Gastrocnemius medialis (tissue), 4 donors: ENCODE measurements at regions not wholly inside any gene's neighbourhood (a gene's known extent, or its start where the extent isn't known, plus 50 kb on each side); places are given as distances from the start of the nearest gene placed in this dataset.

Experiments
- ATAC-seq, 2 donors: fragments of 150-250 bp; one replicate each; pipeline ENCODE4 v1.9.1; 2016
- DNase-seq, 2 donors: peaks; one replicate each; pipeline ENCODE4 v3.0.0-alpha.2; 2019
- H3K27ac ChIP-seq, 4 donors: fragments of 200-600 bp; sonication (generic); 1 replicate in 1 of 4; 2 replicates in 3 of 4; pipeline ENCODE4 v1.5.1; 2016 to 2018; ENCODE audit warnings: mild to moderate bottlenecking in 2 of 4, moderate library complexity in 1 of 4
- H3K27me3 ChIP-seq, 3 donors: fragments of 200-600 bp; sonication (generic) in 2 of 3; 1 replicate in 1 of 3; 2 replicates in 2 of 3; pipeline versions ENCODE4 v1.5.1 to v1.6.0; 2016 to 2019; ENCODE audit warnings: mild to moderate bottlenecking in 1 of 3, moderate library complexity in 1 of 3
- H3K36me3 ChIP-seq, 2 donors: fragments of 200-600 bp; sonication (generic) in 1 of 2; one replicate each; pipeline ENCODE4 v1.5.1; 2017 to 2018
- H3K4me1 ChIP-seq, 2 donors: fragments of 200-600 bp; sonication (generic) in 1 of 2; one replicate each; pipeline ENCODE4 v1.5.1; 2016 to 2017; ENCODE audit warnings: mild to moderate bottlenecking in 2 of 2
- H3K4me3 ChIP-seq, 4 donors: fragments of 200-600 bp; sonication (generic) in 3 of 4; 1 replicate in 1 of 4; 2 replicates in 3 of 4; pipeline ENCODE4 v1.5.1; 2016 to 2019; ENCODE audit warnings: mild to moderate bottlenecking in 2 of 4
- H3K9me3 ChIP-seq, 3 donors: fragments of 200-600 bp; sonication (generic) in 2 of 3; 1 replicate in 1 of 3; 2 replicates in 2 of 3; pipeline ENCODE4 v1.5.1; 2016 to 2019
- CTCF ChIP-seq, 5 experiments: fragments of 450-650 bp in 3 of 5; fragments of 200-600 bp in 2 of 5; sonication (generic) in 2 of 5; IDR thresholded peaks in 4 of 5; conservative IDR thresholded peaks in 1 of 5; 1 replicate in 4 of 5; 2 replicates in 1 of 5; pipeline ENCODE4 v1.5.1; 2016 to 2019; ENCODE audit warnings: antibody characterized with exemption in 5 of 5, mild to moderate bottlenecking in 3 of 5, moderate library complexity in 3 of 5
- POLR2A ChIP-seq, 2 donors: fragments of 450-650 bp; IDR thresholded peaks; one replicate each; pipeline ENCODE4 v1.6.1; 2017; ENCODE audit warnings: antibody characterized with exemption in 2 of 2, mild to moderate bottlenecking in 2 of 2, moderate library complexity in 2 of 2
- in situ Hi-C, 4 donors: fragments of 200-750 bp; cut with MboI; loops; one replicate each; pipeline versions ENCODE4 v1.15.0 to v1.8.0; 2017; ENCODE audit warnings: low sequenced_read_pairs in 4 of 4
- intact Hi-C: fragments of 100-400 bp; cut with DNase I; formaldehyde crosslinking; loops from one replicate; pipeline ENCODE4 v1.15.1; 2023; ENCODE audit warnings: low total_unique reads

DNA sequence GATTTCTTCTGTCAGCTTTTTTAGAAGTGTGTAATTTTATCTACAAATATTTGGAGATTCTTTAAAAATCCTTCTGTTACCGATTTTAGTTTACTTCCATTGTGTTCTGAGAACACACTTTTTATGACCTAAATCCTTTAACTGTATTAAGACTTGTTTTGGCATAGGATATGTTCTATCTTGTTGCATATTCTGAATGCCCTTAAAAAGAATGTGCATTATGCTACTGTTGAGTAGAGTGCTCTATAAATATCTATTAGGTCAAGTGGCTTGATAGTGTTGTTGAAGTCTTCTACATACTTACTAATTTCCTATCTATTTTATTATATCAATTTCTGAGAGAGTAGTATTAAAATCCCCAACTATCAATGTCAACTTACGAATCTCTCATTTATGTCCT is 502.2 kb downstream of the MAFB start:
- ATAC-seq, result no peak

GRCh38 chr20:40181676-40182075 is 507.4 kb downstream of the MAFB start:
- intact Hi-C loops, result no loop called here

More for the DNA sequence above, 502.2 kb downstream of the MAFB start:
- Histone ChIP-seq H3K36me3 (no peaks in the 10 kb centered on the region), H3K4me3 (no peak overlapping the region), H3K9me3 (no peaks in the 10 kb centered on the region), H3K27me3 (no peaks in the 10 kb centered on the region), H3K4me1 (no peaks in the 10 kb centered on the region), H3K27ac (no peak overlapping the region)
- no peak for DNase-seq
- TF ChIP-seq CTCF (IDR thresholded peaks at IDR 0.05 in 4 of 5, conservative IDR thresholded peaks at IDR 0.05 in 1 of 5), result no peak
- in situ Hi-C loops (no loop called here), intact Hi-C loops (no loop called here)

GRCh38 chr20:40176098-40176841 is 512.8 kb downstream of the MAFB start:
- Histone ChIP-seq H3K4me1 (no peaks in the 10 kb centered on the region), H3K9me3 (no peaks in the 10 kb centered on the region), H3K4me3 (no peak overlapping the region), H3K27me3 (no peaks in the 10 kb centered on the region), H3K36me3 (no peaks in the 10 kb centered on the region), H3K27ac (no peak overlapping the region)
- no peak for ATAC-seq
- in situ Hi-C loops (no loop called here), intact Hi-C loops (no loop called here)
- TF ChIP-seq CTCF (IDR thresholded peaks at IDR 0.05 in 4 of 5, conservative IDR thresholded peaks at IDR 0.05 in 1 of 5) (no peak), POLR2A (IDR thresholded peaks at IDR 0.05) (no peak)
- DNase-seq, result no peak

More at GRCh38 chr20:40181676-40182075, 507.4 kb downstream of the MAFB start:
- no peak for DNase-seq
- in situ Hi-C loops, result no loop called here
- Histone ChIP-seq H3K27ac (no peak overlapping the region), H3K4me3 (no peak overlapping the region), H3K36me3 (no peaks in the 10 kb centered on the region), H3K27me3 (no peaks in the 10 kb centered on the region), H3K4me1 (no peaks in the 10 kb centered on the region), H3K9me3 (no peaks in the 10 kb centered on the region)
- ATAC-seq, result no peak
- TF ChIP-seq CTCF (IDR thresholded peaks at IDR 0.05 in 4 of 5, conservative IDR thresholded peaks at IDR 0.05 in 1 of 5), result no peak
- TF ChIP-seq POLR2A (IDR thresholded peaks at IDR 0.05), result no peak

DNA sequence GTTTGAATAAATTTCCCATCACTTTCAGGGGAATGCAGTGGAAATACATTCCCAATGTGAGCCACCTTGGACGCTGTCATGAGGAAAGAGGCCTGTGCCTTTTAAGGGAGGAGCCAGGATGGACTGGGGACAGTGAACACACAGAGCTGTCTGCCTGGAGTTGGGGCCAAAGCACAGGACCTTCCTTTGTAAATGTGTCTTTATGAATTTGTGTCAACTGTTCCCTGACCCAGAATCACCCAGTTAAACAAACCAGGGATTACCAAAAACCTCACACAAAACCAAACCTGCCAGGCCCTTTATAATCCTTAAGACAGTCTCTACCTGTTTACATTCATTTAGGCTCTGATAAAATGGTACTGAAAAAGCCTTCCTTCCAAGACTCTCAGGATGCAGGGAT is 513.7 kb downstream of the MAFB start:
- no peak overlapping the region for H3K4me3 ChIP-seq
- H3K9me3 ChIP-seq, result no peaks in the 10 kb centered on the region
- H3K36me3 ChIP-seq, result no peaks in the 10 kb centered on the region
- intact Hi-C loops (no loop called here), in situ Hi-C loops (no loop called here)
- DNase-seq (no peak), ATAC-seq (no peak)
- H3K27ac ChIP-seq, result no peak overlapping the region
- no peaks in the 10 kb centered on the region for H3K27me3 ChIP-seq
- no peaks in the 10 kb centered on the region for H3K4me1 ChIP-seq
- TF ChIP-seq POLR2A (IDR thresholded peaks at IDR 0.05) (no peak), CTCF (IDR thresholded peaks at IDR 0.05 in 4 of 5, conservative IDR thresholded peaks at IDR 0.05 in 1 of 5) (no peak)

- Histone ChIP-seq H3K4me1 (no peaks in the 10 kb centered on the region), H3K36me3 (no peaks in the 10 kb centered on the region), H3K27me3 (no peaks in the 10 kb centered on the region), H3K27ac (no peak overlapping the region), H3K9me3 (no peaks in the 10 kb centered on the region), H3K4me3 (no peak overlapping the region)
- DNase-seq (peak in 1 of 2 donors; percentile 12), ATAC-seq (no peak)
- TF ChIP-seq CTCF (IDR thresholded peaks at IDR 0.05 in 4 of 5, conservative IDR thresholded peaks at IDR 0.05 in 1 of 5) (no peak), POLR2A (IDR thresholded peaks at IDR 0.05) (no peak)
- in situ Hi-C loops (loop anchor here in 1 of 4 donors (25.0 kb wide), 1 partner anchor 513 kb away; the partner anchor contains the start of gene MAFB), intact Hi-C loops (no loop called here)
Observed at GRCh38 chr20:40173872-40174271, 515.2 kb downstream of the MAFB start.
